Right lobe of liver (tissue), 6 donors: ENCODE measurements at regions not wholly inside any gene's neighbourhood (a gene's known extent, or its start where the extent isn't known, plus 50 kb on each side); places are given as distances from the start of the nearest gene placed in this dataset.

Experiments
- ATAC-seq, 4 donors: fragments of 200-7000 bp; cut with Tn5 transposase; one replicate each; pipeline ENCODE4 v1.9.1; 2020; ENCODE audit warnings: mild to moderate bottlenecking in 4 of 4, moderate library complexity in 4 of 4
- DNase-seq, 3 donors: peaks; one replicate each; pipeline ENCODE4 v3.0.0-alpha.2; 2020
- H3K27ac ChIP-seq, 3 donors: fragments of 200-600 bp; one replicate each; pipeline ENCODE4 v1.8.0; 2022
- H3K27me3 ChIP-seq, 2 donors: fragments of 200-600 bp; one replicate each; pipeline ENCODE4 v1.8.0; 2022
- H3K36me3 ChIP-seq, 4 donors: fragments of 200-600 bp; sonication (generic) in 1 of 4; one replicate each; pipeline versions ENCODE4 v1.5.1 to v1.8.0; 2017 to 2022; ENCODE audit warnings: control low read depth in 1 of 4
- H3K4me1 ChIP-seq, 4 donors: fragments of 200-600 bp; sonication (generic) in 1 of 4; one replicate each; pipeline versions ENCODE4 v1.5.1 to v1.8.0; 2017 to 2022; ENCODE audit warnings: control low read depth in 1 of 4
- H3K4me3 ChIP-seq, 3 donors: fragments of 200-600 bp; one replicate each; pipeline ENCODE4 v1.8.0; 2022
- H3K9me3 ChIP-seq, 4 donors: fragments of 200-600 bp; sonication (generic) in 1 of 4; one replicate each; pipeline versions ENCODE4 v1.5.1 to v1.8.0; 2017 to 2022; ENCODE audit warnings: control low read depth in 1 of 4
- POLR2A ChIP-seq: fragments of 450-650 bp; IDR thresholded peaks from one replicate; pipeline ENCODE4 v1.6.1; 2017; ENCODE audit warnings: antibody characterized with exemption, mild to moderate bottlenecking
- WGBS: methylation state at CpG from one replicate; pipeline ENCODE4 v1.1.6; 2018; ENCODE audit warnings: low coverage, low lambda C conversion rate; ENCODE audit not compliant: insufficient coverage; ENCODE audit errors: missing lambda C conversion rate; 5-methylcytosine and 5-hydroxymethylcytosine counted together
- intact Hi-C, 2 donors: fragments of 100-400 bp; cut with DNase I; formaldehyde crosslinking; loops; one replicate each; pipeline versions ENCODE4 v1.11.2 to v1.14.1; 2022
- TF ChIP-seq, protein P1 (sequence below), 4 donors: fragments of 200-600 bp in 3 of 4; fragments of 450-650 bp in 1 of 4; IDR thresholded peaks; one replicate each; pipeline versions ENCODE4 v1.5.1 to v1.8.0; 2016 to 2022; ENCODE audit warnings: antibody characterized with exemption in 4 of 4, mild to moderate bottlenecking in 2 of 4
- donor health status: DM: no; HTN: yes; CAD: no.
- donor health status: DM: no; HTN: no; CAD: no.
- donor health status: DM: no; HTN: no; CAD: no.
- donor health status: DM: no; HTN: yes; CAD: no.
- donor health status: DM: no; HTN: yes; CAD: no.

DNA sequence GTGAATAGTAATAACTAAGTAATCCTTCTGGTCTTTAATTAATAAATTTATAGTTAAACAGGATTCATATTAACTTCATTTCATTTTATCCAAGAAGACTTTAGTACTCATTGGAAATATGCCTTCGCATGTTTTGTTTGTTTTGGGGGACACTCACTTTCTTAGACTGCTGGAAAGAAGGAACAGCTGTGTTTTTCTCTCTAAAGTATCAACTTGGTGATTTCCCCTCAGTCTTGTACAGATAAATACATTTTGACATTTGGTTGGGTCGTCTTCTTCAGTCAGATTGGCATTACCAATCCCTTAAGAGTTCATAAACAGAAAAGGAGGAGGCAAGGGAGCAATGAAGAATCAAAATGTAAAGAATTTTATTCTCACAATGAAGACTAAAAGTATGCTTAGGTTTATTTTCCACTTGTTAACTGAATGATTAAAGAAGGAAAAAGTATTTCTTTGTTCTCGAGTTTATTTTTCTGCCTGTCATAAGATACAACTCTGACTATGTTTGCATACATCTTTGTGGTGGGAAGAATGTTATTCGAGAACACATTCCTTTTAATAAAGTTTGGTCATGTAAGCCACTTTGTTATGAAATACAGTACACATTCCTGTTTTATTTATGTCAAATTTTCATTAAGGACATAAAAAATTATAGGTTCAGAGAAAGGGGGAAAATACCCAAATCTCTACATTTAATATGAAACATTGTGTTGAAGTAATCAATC lies 140.2 kb downstream of the GMNC start:
- Histone ChIP-seq H3K36me3 (no peaks in the 10 kb centered on the region), H3K4me3 (no peak overlapping the region), H3K9me3 (no peaks in the 10 kb centered on the region), H3K4me1 (no peaks in the 10 kb centered on the region), H3K27me3 (no peaks in the 10 kb centered on the region), H3K27ac (no peak overlapping the region)
- TF ChIP-seq POLR2A: no peak
- TF ChIP-seq, protein P1, sequence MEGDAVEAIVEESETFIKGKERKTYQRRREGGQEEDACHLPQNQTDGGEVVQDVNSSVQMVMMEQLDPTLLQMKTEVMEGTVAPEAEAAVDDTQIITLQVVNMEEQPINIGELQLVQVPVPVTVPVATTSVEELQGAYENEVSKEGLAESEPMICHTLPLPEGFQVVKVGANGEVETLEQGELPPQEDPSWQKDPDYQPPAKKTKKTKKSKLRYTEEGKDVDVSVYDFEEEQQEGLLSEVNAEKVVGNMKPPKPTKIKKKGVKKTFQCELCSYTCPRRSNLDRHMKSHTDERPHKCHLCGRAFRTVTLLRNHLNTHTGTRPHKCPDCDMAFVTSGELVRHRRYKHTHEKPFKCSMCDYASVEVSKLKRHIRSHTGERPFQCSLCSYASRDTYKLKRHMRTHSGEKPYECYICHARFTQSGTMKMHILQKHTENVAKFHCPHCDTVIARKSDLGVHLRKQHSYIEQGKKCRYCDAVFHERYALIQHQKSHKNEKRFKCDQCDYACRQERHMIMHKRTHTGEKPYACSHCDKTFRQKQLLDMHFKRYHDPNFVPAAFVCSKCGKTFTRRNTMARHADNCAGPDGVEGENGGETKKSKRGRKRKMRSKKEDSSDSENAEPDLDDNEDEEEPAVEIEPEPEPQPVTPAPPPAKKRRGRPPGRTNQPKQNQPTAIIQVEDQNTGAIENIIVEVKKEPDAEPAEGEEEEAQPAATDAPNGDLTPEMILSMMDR (IDR thresholded peaks at IDR 0.05): no peak
- WGBS: 78% methylated on average over 4 of the region's 4 CpGs
- DNase-seq (no peak), ATAC-seq (no peak)
- intact Hi-C loops: no loop called here

DNA sequence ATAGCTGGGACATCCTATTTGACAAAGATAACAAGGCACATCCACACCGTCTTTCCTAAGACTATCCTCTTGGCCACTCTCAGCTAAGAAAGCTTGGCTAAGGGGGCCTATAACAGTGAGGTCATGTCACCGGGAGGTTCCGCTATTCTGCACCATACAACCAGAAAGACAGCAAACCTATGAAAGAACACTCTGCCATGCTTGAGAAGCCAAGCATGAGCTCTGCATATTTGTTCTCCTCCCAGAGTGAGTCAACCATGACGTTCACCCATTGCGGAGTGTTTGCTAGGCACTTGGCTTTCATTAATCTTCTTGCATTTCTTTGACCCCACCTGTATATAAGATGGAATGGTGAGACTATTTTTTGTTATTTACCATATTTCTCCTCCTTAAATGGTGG lies 141.2 kb downstream of the GMNC start:
- no peak overlapping the region for H3K27ac ChIP-seq
- no peaks in the 10 kb centered on the region for H3K9me3 ChIP-seq
- no peaks in the 10 kb centered on the region for H3K4me1 ChIP-seq
- ATAC-seq (no peak), DNase-seq (no peak)
- no peaks in the 10 kb centered on the region for H3K27me3 ChIP-seq
- H3K4me3 ChIP-seq: no peak overlapping the region
- intact Hi-C loops: no loop called here
- no peaks in the 10 kb centered on the region for H3K36me3 ChIP-seq
- WGBS: 93% methylated on average over 3 of the region's 5 CpGs
- TF ChIP-seq, protein P1 (IDR thresholded peaks at IDR 0.05): no peak
- TF ChIP-seq POLR2A: no peak

DNA sequence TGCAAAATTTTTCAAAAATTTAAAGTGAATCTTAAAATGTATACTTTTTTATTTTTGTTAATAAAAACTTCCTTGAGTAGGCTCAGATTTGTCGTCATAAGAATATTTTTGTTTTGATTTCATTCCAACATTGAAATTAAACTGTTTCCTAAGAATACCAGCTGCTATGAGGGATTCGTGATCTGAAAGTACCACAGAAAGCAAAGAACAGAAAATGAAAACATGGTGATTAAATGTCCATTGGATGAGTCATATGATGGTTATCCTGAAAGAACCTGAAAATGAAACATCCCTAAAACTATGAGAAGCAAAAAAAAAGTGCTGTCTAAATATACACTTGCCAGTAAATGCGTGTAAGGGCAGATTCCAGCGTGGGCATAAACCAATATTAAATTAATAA lies 143.8 kb downstream of the GMNC start:
- no peak overlapping the region for H3K27ac ChIP-seq
- DNase-seq (no peak), ATAC-seq (peak in 1 of 4 donors; percentile 71)
- intact Hi-C loops: no loop called here
- H3K9me3 ChIP-seq: no peaks in the 10 kb centered on the region
- H3K27me3 ChIP-seq: no peaks in the 10 kb centered on the region
- TF ChIP-seq POLR2A: no peak
- TF ChIP-seq, protein P1 (IDR thresholded peaks at IDR 0.05): no peak
- H3K4me1 ChIP-seq: no peaks in the 10 kb centered on the region
- WGBS: 39% methylated on average over 4 of the region's 4 CpGs
- H3K4me3 ChIP-seq: no peak overlapping the region
- no peaks in the 10 kb centered on the region for H3K36me3 ChIP-seq

DNA sequence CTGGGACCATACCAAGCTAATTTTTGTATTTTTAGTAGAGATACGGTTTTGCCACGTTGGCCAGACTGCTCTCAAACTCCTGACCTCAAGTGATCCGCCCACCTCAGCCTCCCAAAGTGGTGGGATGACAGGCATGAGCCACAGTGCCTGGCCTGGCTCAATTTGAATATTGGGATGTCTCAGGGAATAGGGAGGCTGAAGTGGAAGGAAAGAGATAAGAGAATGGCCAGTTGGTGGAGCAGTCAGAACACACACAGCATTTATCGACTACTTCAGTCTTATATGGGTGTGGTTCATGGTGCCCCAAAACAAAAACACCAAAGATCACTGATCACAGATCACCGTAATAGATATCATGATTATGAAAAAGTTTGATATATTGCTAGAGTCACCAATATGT lies 144.4 kb downstream of the GMNC start:
- Histone ChIP-seq H3K4me3 (no peak overlapping the region), H3K9me3 (no peaks in the 10 kb centered on the region), H3K4me1 (no peaks in the 10 kb centered on the region), H3K27me3 (no peaks in the 10 kb centered on the region), H3K36me3 (no peaks in the 10 kb centered on the region), H3K27ac (no peak overlapping the region)
- intact Hi-C loops: no loop called here
- DNase-seq: no peak
- 42% methylated on average over 4 of the region's 5 CpGs for WGBS
- peak; percentile 74 to 90 (median 81) for ATAC-seq
- no peak for TF ChIP-seq POLR2A
- TF ChIP-seq, protein P1 (IDR thresholded peaks at IDR 0.05): peak in 3 of 4 donors; percentile 21 to 46 (median 42)
